GM06990 (cell line): ENCODE measurements at regions not wholly inside any gene's neighbourhood (a gene's known extent, or its start where the extent isn't known, plus 50 kb on each side); places are given as distances from the start of the nearest gene placed in this dataset.

Experiments
- DNase-seq: peaks from one replicate; pipeline ENCODE4 v3.0.0-alpha.2; 2011; ENCODE audit not compliant: insufficient read length; ENCODE audit errors: extremely low read depth
- H3K27me3 ChIP-seq: replicated peaks from 2 replicates; pipeline ENCODE4 v1.6.0; 2011; ENCODE audit warnings: low read length; ENCODE audit not compliant: control insufficient read depth, insufficient read depth
- H3K36me3 ChIP-seq: 2 replicates; pipeline ENCODE4 v1.5.1; 2011; ENCODE audit warnings: low read length; ENCODE audit not compliant: control insufficient read depth, insufficient read depth
- H3K4me3 ChIP-seq: replicated peaks from 2 replicates; pipeline ENCODE4 v1.5.1; 2011; ENCODE audit warnings: low read depth, mild to moderate bottlenecking, control low read depth, low read length
- CTCF ChIP-seq: IDR thresholded peaks from 2 replicates; pipeline ENCODE4 v1.5.1; 2011; ENCODE audit warnings: low read length, control low read depth, mild to moderate bottlenecking, inconsistent platforms; ENCODE audit not compliant: insufficient read depth, poor library complexity, severe bottlenecking

GRCh38 chr10:4685904-4686643, 139.9 kb upstream of the AKR1E2 start:
- no peak for TF ChIP-seq CTCF
- no peak for DNase-seq
- no peaks in the 10 kb centered on the region for H3K27me3 ChIP-seq
- H3K4me3 ChIP-seq: no peak overlapping the region
- no peaks in the 10 kb centered on the region for H3K36me3 ChIP-seq

- no peaks in the 10 kb centered on the region for H3K36me3 ChIP-seq
- TF ChIP-seq CTCF: no peak
- H3K27me3 ChIP-seq: no peaks in the 10 kb centered on the region
- H3K4me3 ChIP-seq: no peak overlapping the region
- DNase-seq: no peak
Measured at GRCh38 chr10:4685491-4685890, 140.5 kb upstream of the AKR1E2 start.

GRCh38 chr10:4684434-4684833, 141.6 kb upstream of the AKR1E2 start:
- DNase-seq: no peak
- H3K36me3 ChIP-seq: no peaks in the 10 kb centered on the region
- H3K27me3 ChIP-seq: no peaks in the 10 kb centered on the region
- H3K4me3 ChIP-seq: no peak overlapping the region
- no peak for TF ChIP-seq CTCF

GRCh38 chr10:4683838-4684237, 142.2 kb upstream of the AKR1E2 start:
- DNase-seq: no peak
- H3K27me3 ChIP-seq: no peaks in the 10 kb centered on the region
- TF ChIP-seq CTCF: no peak
- H3K36me3 ChIP-seq: no peaks in the 10 kb centered on the region
- no peak overlapping the region for H3K4me3 ChIP-seq

GRCh38 chr10:4683137-4683536, 142.9 kb upstream of the AKR1E2 start:
- Histone ChIP-seq H3K27me3 (no peaks in the 10 kb centered on the region), H3K36me3 (no peaks in the 10 kb centered on the region), H3K4me3 (no peak overlapping the region)
- no peak for TF ChIP-seq CTCF
- no peak for DNase-seq
